ENCODE measurements at regions not wholly inside any gene's neighbourhood (a gene's known extent, or its start where the extent isn't known, plus 50 kb on each side); places are given as distances from the start of the nearest gene placed in this dataset.
"Not testable (repeated sequence)": the region's sequence is repeated elsewhere in the genome, so short reads cannot be mapped to it uniquely, and the experiment has no call there.

DNA sequence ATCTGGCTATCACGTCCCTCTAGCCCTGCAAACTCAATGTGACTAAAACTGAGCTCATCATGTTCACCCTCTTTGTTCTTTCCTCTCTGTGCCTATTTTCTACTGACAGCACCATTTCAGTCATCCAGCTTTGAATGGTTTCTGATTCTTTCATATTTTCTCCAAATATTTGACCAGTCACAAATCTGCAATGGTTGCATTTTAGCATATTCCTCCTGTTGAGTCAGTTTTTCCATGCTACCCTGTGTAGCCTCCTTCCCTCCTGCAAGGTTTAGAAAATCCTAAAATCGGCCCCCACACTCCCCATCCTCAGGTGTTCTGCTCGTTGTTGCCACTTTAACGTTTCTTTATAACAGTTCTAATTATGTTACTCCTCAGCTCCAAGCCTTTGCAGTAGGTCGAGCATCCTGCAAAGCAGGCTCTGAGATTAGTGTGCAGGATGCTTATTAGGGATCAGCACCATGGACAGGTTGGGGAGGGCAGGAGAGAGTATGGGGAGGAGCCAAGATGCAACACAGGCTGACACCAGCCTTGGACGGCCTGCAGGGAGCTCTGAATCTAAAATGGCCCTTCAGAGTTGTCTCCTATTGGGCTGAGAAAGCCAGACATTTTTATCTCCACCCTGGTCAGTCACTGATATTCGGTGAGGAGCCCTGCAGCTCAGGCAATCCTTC lies 531.0 kb upstream of the COBL start:
- TF ChIP-seq, protein P1, sequence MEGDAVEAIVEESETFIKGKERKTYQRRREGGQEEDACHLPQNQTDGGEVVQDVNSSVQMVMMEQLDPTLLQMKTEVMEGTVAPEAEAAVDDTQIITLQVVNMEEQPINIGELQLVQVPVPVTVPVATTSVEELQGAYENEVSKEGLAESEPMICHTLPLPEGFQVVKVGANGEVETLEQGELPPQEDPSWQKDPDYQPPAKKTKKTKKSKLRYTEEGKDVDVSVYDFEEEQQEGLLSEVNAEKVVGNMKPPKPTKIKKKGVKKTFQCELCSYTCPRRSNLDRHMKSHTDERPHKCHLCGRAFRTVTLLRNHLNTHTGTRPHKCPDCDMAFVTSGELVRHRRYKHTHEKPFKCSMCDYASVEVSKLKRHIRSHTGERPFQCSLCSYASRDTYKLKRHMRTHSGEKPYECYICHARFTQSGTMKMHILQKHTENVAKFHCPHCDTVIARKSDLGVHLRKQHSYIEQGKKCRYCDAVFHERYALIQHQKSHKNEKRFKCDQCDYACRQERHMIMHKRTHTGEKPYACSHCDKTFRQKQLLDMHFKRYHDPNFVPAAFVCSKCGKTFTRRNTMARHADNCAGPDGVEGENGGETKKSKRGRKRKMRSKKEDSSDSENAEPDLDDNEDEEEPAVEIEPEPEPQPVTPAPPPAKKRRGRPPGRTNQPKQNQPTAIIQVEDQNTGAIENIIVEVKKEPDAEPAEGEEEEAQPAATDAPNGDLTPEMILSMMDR (IDR thresholded peaks at IDR 0.05; ENCODE audit: low read depth, low read length, missing control alignments) = no peak
- H3K4me3 ChIP-seq (ENCODE audit: low read depth, low read length) = no peak overlapping the region
- no peak for DNase-seq (ENCODE audit: low read depth)

DNA sequence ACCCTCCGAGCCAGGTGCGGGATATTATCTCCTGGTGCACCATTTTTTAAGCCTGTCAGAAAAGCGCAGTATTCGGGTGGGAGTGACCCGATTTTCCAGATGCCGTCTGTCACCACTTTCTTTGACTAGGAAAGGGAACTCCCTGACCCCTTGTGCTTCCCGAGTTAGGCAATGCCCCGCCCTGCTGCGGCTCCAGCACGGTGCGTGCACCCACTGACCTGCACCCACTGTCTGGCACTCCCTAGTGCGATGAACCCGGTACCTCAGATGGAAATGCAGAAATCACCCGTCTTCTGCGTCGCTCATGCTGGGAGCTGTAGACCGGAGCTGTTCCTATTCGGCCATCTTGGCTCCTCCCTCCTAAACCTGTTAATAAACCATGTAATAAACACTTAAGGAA lies 522.5 kb upstream of the COBL start:
- not testable (repeated sequence) for DNase-seq (ENCODE audit: low read depth); H3K4me3 ChIP-seq (ENCODE audit: low read depth, low read length)

DNA sequence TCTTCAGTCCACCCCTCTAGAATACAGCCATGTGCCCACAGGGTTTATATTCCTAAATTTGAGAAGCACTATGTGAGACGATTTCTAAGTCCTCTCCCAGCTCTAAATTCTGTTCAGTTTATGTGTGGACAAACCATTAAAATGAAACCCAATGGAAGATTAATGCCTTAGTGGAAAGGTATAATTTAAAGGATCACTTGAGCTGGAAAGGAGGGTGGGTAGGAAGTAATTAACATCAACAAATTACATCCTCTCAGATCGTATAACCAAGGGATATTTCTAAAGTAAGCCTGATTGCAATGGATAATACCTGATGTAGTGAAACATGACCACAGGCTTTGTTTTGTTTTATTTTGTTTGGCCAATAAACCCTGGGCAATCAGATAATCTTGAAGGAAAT lies 511.0 kb upstream of the COBL start:
- H3K4me3 ChIP-seq (ENCODE audit: low read depth, low read length) = no peak overlapping the region
- DNase-seq (ENCODE audit: low read depth) = no peak
- TF ChIP-seq, protein P1 (IDR thresholded peaks at IDR 0.05; ENCODE audit: low read depth, low read length, missing control alignments) = no peak

DNA sequence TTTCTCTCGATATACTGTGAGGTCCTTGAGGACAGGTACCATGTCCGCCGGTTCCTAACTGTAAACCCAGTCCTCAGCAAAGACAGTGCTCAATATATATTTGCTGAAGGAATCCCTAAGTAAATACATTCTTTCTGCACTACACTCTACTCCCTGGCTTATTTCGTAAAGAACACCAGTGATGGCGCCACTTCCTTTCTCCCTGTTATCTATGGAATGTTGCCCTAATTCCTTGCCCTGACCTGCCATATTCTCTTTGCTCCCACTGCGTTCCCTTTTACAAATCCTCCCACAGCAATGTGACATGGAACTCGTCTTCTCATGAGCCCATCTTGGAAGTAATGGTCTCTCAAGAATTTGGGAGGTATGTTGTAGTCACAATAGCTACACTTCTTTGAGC lies 507.4 kb upstream of the COBL start:
- no peak overlapping the region for H3K4me3 ChIP-seq (ENCODE audit: low read depth, low read length)
- TF ChIP-seq, protein P1 (IDR thresholded peaks at IDR 0.05; ENCODE audit: low read depth, low read length, missing control alignments) = no peak
- DNase-seq (ENCODE audit: low read depth) = no peak

DNA sequence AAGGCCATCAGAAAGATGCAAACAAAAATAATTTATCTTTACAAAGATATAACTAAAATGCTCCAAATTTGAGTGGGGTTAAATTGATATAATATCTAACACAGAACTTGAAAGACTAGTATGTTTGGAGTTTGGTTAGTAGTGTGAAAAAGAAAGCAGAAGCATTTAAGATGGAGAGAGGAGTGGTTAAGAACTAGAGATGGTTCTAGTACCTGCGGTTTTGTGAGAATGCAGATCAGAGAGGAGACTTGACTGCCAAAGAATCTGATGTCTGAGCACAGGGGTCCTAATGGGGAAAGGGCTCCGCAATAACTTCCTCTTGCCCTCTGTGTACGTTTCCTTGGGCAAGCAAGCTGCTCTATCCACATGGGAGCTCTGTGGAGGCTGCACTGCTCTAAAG lies 506.8 kb upstream of the COBL start:
- no peak overlapping the region for H3K4me3 ChIP-seq (ENCODE audit: low read depth, low read length)
- TF ChIP-seq, protein P1 (IDR thresholded peaks at IDR 0.05; ENCODE audit: low read depth, low read length, missing control alignments) = no peak
- no peak for DNase-seq (ENCODE audit: low read depth)

- DNase-seq (ENCODE audit: low read depth) = no peak
- no peak overlapping the region for H3K4me3 ChIP-seq (ENCODE audit: low read depth, low read length)
- TF ChIP-seq, protein P1 (IDR thresholded peaks at IDR 0.05; ENCODE audit: low read depth, low read length, missing control alignments) = no peak
Observed at GRCh38 chr7:51817694-51818225, 501.2 kb upstream of the COBL start.

- DNase-seq (ENCODE audit: low read depth); H3K4me3 ChIP-seq (ENCODE audit: low read depth, low read length): not testable (repeated sequence)
Observed at GRCh38 chr7:51805783-51806431, 489.3 kb upstream of the COBL start.

GRCh38 chr7:51802718-51803117 lies 486.1 kb upstream of the COBL start:
- TF ChIP-seq, protein P1 (IDR thresholded peaks at IDR 0.05; ENCODE audit: low read depth, low read length, missing control alignments) = no peak
- DNase-seq (ENCODE audit: low read depth) = no peak
- H3K4me3 ChIP-seq (ENCODE audit: low read depth, low read length) = no peak overlapping the region
